HL-60 (cell line): ENCODE measurements at regions not wholly inside any gene's neighbourhood (a gene's known extent, or its start where the extent isn't known, plus 50 kb on each side); places are given as distances from the start of the nearest gene placed in this dataset.

Experiments
- CTCF ChIP-seq: IDR thresholded peaks from one replicate; pipeline ENCODE4 v1.5.1; 2011; ENCODE audit warnings: low read length, control low read depth, inconsistent platforms; ENCODE audit not compliant: insufficient read depth
- REST ChIP-seq: IDR thresholded peaks from 2 replicates; pipeline ENCODE4 v1.6.1; 2012; ENCODE audit warnings: low read depth; ENCODE audit not compliant: insufficient replicate concordance

- TF ChIP-seq CTCF (no peak), REST (no peak)
These were observed 74.2 kb upstream of the NEDD4L start for GRCh38 chr18:57969824-57970223.
